ENCODE measurements at regions not wholly inside any gene's neighbourhood (a gene's known extent, or its start where the extent isn't known, plus 50 kb on each side); places are given as distances from the start of the nearest gene placed in this dataset.

DNA sequence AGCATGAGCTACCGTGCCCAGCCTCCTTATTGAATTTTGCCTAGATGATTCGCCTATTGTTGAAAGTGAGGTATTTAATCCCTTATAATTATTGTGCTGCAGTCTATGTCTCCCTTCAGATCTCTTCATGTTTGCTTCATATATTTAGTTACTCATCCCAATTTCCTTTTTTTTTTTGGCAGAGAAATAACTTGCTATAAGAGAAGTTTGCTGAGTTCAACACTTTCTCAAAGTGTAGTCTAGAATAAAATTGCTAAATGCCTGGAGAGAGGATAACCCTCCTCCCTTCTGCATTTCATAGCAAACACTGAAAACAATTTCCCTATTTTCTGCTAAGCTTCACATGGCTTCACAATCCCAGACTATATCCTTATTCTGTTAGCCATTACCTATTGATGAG, 136.6 kb upstream of the CD180 start:
- TF ChIP-seq, protein P1, sequence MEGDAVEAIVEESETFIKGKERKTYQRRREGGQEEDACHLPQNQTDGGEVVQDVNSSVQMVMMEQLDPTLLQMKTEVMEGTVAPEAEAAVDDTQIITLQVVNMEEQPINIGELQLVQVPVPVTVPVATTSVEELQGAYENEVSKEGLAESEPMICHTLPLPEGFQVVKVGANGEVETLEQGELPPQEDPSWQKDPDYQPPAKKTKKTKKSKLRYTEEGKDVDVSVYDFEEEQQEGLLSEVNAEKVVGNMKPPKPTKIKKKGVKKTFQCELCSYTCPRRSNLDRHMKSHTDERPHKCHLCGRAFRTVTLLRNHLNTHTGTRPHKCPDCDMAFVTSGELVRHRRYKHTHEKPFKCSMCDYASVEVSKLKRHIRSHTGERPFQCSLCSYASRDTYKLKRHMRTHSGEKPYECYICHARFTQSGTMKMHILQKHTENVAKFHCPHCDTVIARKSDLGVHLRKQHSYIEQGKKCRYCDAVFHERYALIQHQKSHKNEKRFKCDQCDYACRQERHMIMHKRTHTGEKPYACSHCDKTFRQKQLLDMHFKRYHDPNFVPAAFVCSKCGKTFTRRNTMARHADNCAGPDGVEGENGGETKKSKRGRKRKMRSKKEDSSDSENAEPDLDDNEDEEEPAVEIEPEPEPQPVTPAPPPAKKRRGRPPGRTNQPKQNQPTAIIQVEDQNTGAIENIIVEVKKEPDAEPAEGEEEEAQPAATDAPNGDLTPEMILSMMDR (IDR thresholded peaks at IDR 0.05): no peak
- TF ChIP-seq POLR2A (IDR thresholded peaks at IDR 0.05): no peak

All from Peyer's patch (tissue), 4 donors.